ENCODE measurements at regions not wholly inside any gene's neighbourhood (a gene's known extent, or its start where the extent isn't known, plus 50 kb on each side); places are given as distances from the start of the nearest gene placed in this dataset.

- TF ChIP-seq CTCF (IDR thresholded peaks at IDR 0.05) (no peak), POLR2A (IDR thresholded peaks at IDR 0.05) (no peak)
Observed at GRCh38 chr2:60605866-60606265, 52.4 kb upstream of the BCL11A start.

All from body of pancreas (tissue), 4 donors.